GM06990 (cell line): ENCODE measurements at regions not wholly inside any gene's neighbourhood (a gene's known extent, or its start where the extent isn't known, plus 50 kb on each side); places are given as distances from the start of the nearest gene placed in this dataset.

ENCODE experiments used
- DNase-seq: peaks from one replicate; pipeline ENCODE4 v3.0.0-alpha.2; 2011; ENCODE audit not compliant: insufficient read length; ENCODE audit errors: extremely low read depth
- H3K27me3 ChIP-seq: replicated peaks from 2 replicates; pipeline ENCODE4 v1.6.0; 2011; ENCODE audit warnings: low read length; ENCODE audit not compliant: control insufficient read depth, insufficient read depth
- H3K36me3 ChIP-seq: 2 replicates; pipeline ENCODE4 v1.5.1; 2011; ENCODE audit warnings: low read length; ENCODE audit not compliant: control insufficient read depth, insufficient read depth
- H3K4me3 ChIP-seq: replicated peaks from 2 replicates; pipeline ENCODE4 v1.5.1; 2011; ENCODE audit warnings: low read depth, mild to moderate bottlenecking, control low read depth, low read length
- TF ChIP-seq, protein P1 (sequence below): IDR thresholded peaks from 2 replicates; pipeline ENCODE4 v1.5.1; 2011; ENCODE audit warnings: low read length, control low read depth, mild to moderate bottlenecking, inconsistent platforms; ENCODE audit not compliant: insufficient read depth, poor library complexity, severe bottlenecking

DNA sequence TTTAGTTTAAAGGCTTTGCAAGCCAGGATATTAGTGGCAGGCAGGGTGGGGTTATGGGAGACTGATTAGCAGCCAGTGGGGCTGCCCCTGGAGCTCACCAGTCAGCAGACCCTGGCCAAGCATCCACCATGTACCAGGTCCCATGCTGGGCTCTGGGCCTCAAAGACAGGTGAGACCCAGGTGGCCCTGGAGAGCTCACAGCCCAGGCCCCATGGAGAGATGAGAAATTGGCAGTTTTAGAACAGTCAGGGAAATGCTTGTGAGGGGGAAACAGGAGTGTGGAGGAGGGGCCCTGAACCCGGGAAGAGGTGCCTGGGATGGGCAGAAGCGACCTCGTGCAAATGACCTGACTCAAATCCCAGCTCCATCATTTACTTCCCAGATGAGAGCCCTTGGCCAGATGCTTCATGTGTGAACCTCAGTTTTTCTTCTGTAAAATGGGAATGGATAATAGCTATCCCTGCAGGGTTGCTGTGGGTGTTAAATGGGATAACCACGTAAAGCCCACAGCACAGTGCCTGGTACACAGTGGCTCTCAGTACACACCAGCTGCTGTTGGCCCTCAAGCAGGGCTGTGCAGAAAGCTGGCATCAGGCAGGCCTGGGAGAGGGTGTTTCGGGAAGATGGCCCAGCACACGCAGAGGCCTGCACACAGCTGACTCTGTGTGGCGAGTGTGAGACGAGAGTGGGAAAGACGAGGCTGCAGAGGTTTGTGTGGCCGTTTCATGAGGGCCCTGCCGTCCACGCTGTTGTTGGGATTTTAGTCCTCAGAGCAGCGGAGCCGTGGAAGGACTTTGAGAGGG lies 518.5 kb downstream of the PTPRU start:
- Histone ChIP-seq H3K27me3 (no peaks in the 10 kb centered on the region; the same call in 1 of the 2 replicates), H3K36me3 (no peaks in the 10 kb centered on the region), H3K4me3 (no peak overlapping the region)
- no peak for DNase-seq
- TF ChIP-seq, protein P1, sequence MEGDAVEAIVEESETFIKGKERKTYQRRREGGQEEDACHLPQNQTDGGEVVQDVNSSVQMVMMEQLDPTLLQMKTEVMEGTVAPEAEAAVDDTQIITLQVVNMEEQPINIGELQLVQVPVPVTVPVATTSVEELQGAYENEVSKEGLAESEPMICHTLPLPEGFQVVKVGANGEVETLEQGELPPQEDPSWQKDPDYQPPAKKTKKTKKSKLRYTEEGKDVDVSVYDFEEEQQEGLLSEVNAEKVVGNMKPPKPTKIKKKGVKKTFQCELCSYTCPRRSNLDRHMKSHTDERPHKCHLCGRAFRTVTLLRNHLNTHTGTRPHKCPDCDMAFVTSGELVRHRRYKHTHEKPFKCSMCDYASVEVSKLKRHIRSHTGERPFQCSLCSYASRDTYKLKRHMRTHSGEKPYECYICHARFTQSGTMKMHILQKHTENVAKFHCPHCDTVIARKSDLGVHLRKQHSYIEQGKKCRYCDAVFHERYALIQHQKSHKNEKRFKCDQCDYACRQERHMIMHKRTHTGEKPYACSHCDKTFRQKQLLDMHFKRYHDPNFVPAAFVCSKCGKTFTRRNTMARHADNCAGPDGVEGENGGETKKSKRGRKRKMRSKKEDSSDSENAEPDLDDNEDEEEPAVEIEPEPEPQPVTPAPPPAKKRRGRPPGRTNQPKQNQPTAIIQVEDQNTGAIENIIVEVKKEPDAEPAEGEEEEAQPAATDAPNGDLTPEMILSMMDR: no peak

GRCh38 chr1:29753771-29754572 lies 517.6 kb downstream of the PTPRU start:
- H3K27me3 ChIP-seq: no peaks in the 10 kb centered on the region; the same call in 1 of the 2 replicates
- H3K4me3 ChIP-seq: no peak overlapping the region
- no peak for DNase-seq
- TF ChIP-seq, protein P1: no peak
- H3K36me3 ChIP-seq: no peaks in the 10 kb centered on the region

DNA sequence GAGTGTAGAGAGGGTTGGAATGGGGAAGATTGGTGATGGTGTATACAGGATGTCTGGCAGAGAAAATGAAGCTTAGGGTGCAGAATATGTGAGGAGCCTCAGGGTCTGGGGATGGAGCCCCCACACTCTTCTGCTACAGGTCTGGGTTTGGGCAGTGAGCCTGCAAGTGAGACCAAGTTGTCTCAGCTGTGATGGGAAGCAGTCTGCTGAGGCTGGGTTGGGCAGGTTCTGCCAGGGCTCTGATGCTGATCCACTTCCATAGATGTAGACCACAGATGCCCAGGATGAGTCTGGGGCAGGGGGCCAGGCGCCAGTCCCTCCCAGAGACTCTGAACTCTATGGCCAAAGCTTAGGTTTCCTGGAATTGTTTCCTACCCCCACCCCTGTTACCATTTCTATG lies 516.9 kb downstream of the PTPRU start:
- no peaks in the 10 kb centered on the region; the same call in 1 of the 2 replicates for H3K27me3 ChIP-seq
- no peaks in the 10 kb centered on the region for H3K36me3 ChIP-seq
- DNase-seq: no peak
- TF ChIP-seq, protein P1: no peak
- no peak overlapping the region for H3K4me3 ChIP-seq

- Histone ChIP-seq H3K27me3 (no peaks in the 10 kb centered on the region; the same call in 1 of the 2 replicates), H3K4me3 (no peak overlapping the region), H3K36me3 (no peaks in the 10 kb centered on the region)
- TF ChIP-seq, protein P1: no peak
- DNase-seq: no peak
Observed at GRCh38 chr1:29752141-29752540, 515.8 kb downstream of the PTPRU start.

DNA sequence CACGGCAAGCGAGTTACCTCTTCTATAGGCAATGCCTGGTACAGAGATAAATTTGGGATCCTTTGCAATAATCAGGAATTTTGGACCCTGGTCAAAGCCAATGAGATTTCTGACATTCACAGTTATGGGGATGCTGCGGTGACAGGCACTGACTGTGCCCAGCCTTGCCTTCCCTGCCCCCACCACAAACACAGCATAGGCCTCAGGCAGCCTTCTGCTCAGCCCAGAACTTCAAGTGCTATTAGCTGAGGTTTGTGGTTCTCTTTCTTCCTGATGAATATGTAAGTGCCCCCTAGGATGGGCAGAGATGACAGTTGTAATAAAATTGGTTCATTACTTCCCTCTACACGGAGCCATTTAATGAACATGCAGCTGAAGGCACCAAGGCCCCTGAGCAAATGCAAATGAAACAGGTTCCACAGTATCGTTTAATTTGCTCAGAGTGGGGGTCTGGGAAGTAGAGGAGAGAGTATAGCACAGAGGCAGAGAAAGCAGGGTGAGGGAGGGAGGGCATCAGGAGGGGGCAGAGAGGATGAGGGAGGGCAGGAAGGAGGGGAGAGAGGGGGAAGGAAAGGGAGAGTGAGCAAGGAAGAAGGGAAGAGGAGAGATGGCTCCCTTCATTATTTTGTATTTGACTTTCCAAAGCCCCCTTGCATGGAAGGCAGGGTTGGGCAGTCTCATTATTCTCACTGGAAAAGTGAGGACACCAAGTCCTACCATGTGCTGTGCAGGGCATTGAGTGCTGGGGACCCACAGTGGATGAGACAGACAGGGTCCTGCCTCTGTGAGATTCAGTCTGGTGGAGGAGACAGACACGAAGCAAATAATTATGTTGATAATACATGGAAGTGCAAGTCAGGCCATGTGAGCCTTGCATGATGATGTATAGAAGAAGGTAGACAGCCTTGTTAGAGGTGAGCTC lies 513.0 kb downstream of the PTPRU start:
- TF ChIP-seq, protein P1: no peak
- H3K36me3 ChIP-seq: no peaks in the 10 kb centered on the region
- DNase-seq: no peak
- no peaks in the 10 kb centered on the region; the same call in 1 of the 2 replicates for H3K27me3 ChIP-seq
- H3K4me3 ChIP-seq: no peak overlapping the region
